ENCODE measurements at regions not wholly inside any gene's neighbourhood (a gene's known extent, or its start where the extent isn't known, plus 50 kb on each side); places are given as distances from the start of the nearest gene placed in this dataset.
"Not testable (repeated sequence)": the region's sequence is repeated elsewhere in the genome, so short reads cannot be mapped to it uniquely, and the experiment has no call there.

DNA sequence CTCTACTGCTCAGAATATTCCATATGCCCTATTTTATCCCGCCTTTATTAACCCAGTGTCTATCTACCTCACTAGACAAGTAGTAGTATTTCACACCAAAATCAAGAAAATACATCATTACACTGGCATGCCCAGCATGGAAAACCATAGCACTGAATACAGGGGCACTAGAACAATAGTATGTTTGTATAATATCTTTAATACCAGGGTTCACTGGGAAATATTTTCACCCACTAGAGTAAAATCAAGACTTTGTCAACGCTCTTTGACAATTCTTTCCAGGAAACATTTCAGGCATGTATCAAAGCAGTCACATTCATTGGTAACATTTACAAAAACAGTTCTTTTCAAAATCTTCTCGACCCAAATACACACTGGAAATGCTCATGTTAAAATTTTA, 119.3 kb upstream of the BEND6 start:
- Histone ChIP-seq H3K9ac (ENCODE audit: low read depth, low read length) (no peak overlapping the region), H3K4me3 (ENCODE audit: low read length) (no peak overlapping the region), H3K27me3 (ENCODE audit: control insufficient read depth, insufficient read depth, low read length) (no peaks in the 10 kb centered on the region), H3K9me3 (replicated peaks; ENCODE audit: low read length) (no peaks in the 10 kb centered on the region), H3K36me3 (ENCODE audit: insufficient read depth, low read length) (no peaks in the 10 kb centered on the region), H3K4me1 (ENCODE audit: control insufficient read depth, insufficient read depth, low read length) (peaks cover 40% of the 10 kb centered on the region), H3K4me2 (ENCODE audit: low read length) (no peak overlapping the region)

GRCh38 chr6:56833873-56834272, 121.0 kb upstream of the BEND6 start:
- no peak overlapping the region for H3K4me2 ChIP-seq (ENCODE audit: low read length)

DNA sequence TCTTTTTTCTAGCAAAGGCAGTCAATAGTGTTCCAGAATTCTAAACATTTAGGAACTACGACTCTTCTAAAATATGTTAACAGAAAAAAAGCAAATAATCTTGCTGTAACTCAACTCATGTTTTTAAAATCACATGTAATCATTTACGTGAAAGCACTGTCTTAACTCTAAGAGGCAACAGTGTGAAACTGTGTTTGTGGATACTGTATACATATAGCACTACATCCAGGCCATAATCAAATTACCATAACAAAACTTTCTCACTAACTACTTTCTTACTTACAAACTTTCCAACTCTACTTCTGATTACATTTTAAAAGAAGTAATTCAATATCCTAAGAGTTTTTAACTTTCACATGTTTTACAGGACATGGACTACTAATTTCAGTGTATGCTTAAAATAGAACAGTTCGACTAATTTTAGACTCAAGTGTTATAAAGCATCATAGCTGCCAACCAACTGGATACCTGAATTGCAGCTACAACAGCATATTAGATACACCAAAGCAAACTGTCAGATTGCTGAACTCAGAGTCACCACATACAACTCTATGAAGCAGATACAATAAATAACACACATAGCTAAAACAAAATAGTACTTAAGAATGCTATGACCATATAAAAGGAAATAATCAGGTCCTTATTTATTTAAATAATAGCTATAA, 121.6 kb upstream of the BEND6 start:
- Histone ChIP-seq H3K4me2 (ENCODE audit: low read length) (no peak overlapping the region), H3K4me1 (ENCODE audit: control insufficient read depth, insufficient read depth, low read length) (peaks cover 21% of the 10 kb centered on the region), H3K4me3 (ENCODE audit: low read length) (no peak overlapping the region), H3K9me3 (replicated peaks; ENCODE audit: low read length) (no peaks in the 10 kb centered on the region), H3K9ac (ENCODE audit: low read depth, low read length) (no peak overlapping the region), H3K36me3 (ENCODE audit: insufficient read depth, low read length) (no peaks in the 10 kb centered on the region), H3K27me3 (ENCODE audit: control insufficient read depth, insufficient read depth, low read length) (no peaks in the 10 kb centered on the region)

More at GRCh38 chr6:56833873-56834272, 121.0 kb upstream of the BEND6 start:
- Histone ChIP-seq H3K27me3 (ENCODE audit: control insufficient read depth, insufficient read depth, low read length) (no peaks in the 10 kb centered on the region), H3K4me1 (ENCODE audit: control insufficient read depth, insufficient read depth, low read length) (peaks cover 24% of the 10 kb centered on the region), H3K36me3 (ENCODE audit: insufficient read depth, low read length) (no peaks in the 10 kb centered on the region), H3K9ac (ENCODE audit: low read depth, low read length) (no peak overlapping the region), H3K9me3 (replicated peaks; ENCODE audit: low read length) (no peaks in the 10 kb centered on the region), H3K4me3 (ENCODE audit: low read length) (no peak overlapping the region)

- Histone ChIP-seq H3K36me3 (ENCODE audit: insufficient read depth, low read length) (no peaks in the 10 kb centered on the region), H3K27me3 (ENCODE audit: control insufficient read depth, insufficient read depth, low read length) (no peaks in the 10 kb centered on the region), H3K4me2 (ENCODE audit: low read length) (no peak overlapping the region), H3K4me1 (ENCODE audit: control insufficient read depth, insufficient read depth, low read length) (peaks cover 14% of the 10 kb centered on the region), H3K4me3 (ENCODE audit: low read length) (no peak overlapping the region), H3K9ac (ENCODE audit: low read depth, low read length) (no peak overlapping the region), H3K9me3 (replicated peaks; ENCODE audit: low read length) (no peaks in the 10 kb centered on the region)
Observed at GRCh38 chr6:56832225-56832624, 122.7 kb upstream of the BEND6 start.

DNA sequence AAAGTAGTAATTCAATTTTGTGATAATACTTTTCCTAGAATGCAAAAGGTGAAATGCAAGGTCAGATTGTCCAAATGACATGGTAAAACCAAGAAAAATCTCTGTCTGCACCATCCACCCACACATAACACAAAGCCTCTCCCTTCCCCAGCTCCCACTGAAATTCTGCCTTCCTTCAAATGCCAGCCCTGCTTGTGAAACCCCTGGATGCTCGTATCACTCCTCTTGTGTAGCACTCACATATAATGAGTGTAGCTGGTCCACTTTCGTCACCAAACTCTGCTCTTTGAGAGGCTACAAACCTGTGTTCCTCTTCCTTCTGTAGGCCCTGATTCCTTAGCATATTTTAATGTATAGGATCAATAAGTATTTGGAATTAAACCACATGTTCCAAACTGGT, 123.6 kb upstream of the BEND6 start:
- H3K9me3 ChIP-seq (replicated peaks; ENCODE audit: low read length) = no peaks in the 10 kb centered on the region
- no peak overlapping the region for H3K4me3 ChIP-seq (ENCODE audit: low read length)
- H3K27me3 ChIP-seq (ENCODE audit: control insufficient read depth, insufficient read depth, low read length) = no peaks in the 10 kb centered on the region
- H3K4me2 ChIP-seq (ENCODE audit: low read length) = no peak overlapping the region
- H3K36me3 ChIP-seq (ENCODE audit: insufficient read depth, low read length) = no peaks in the 10 kb centered on the region
- H3K9ac ChIP-seq (ENCODE audit: low read depth, low read length) = no peak overlapping the region
- H3K4me1 ChIP-seq (ENCODE audit: control insufficient read depth, insufficient read depth, low read length) = peaks cover 14% of the 10 kb centered on the region

DNA sequence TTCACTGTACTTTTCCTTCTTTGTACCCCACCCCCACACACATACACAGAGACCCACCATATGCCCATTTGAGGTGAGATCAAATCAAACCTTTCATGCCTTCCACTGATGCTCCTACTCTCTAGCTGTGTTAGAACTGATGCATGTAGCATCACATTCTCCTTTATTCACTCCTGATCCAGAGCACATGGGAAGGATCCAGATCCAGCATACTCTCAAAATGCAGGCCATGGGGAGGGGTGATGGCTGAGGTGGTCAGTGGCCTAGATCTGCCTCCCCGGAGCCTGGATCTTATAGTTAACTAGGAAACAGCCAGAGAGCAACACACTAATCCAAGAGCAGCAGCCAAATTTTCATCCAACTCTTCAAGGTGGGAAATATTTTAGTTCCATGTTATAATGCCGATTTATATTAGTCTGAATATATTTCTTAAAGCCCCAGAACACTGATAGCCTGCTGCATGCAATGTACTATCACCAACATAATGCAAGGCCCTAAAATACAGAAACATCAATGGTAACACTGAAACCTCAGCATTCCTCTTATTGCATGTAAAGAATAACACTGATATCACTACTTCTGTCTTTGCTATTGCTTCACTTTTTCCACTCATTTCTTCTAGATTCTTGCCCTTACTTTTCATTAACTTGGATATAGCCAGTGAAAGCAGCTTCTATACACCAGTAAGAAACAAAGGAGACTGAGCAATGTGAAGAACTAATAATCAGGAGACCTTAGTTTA, 126.8 kb upstream of the BEND6 start:
- H3K9me3 ChIP-seq (replicated peaks; ENCODE audit: low read length) = no peaks in the 10 kb centered on the region
- no peak overlapping the region for H3K4me3 ChIP-seq (ENCODE audit: low read length)
- peaks cover 14% of the 10 kb centered on the region for H3K4me1 ChIP-seq (ENCODE audit: control insufficient read depth, insufficient read depth, low read length)
- H3K4me2 ChIP-seq (ENCODE audit: low read length) = no peak overlapping the region
- no peak overlapping the region for H3K9ac ChIP-seq (ENCODE audit: low read depth, low read length)
- H3K36me3 ChIP-seq (ENCODE audit: insufficient read depth, low read length) = no peaks in the 10 kb centered on the region
- H3K27me3 ChIP-seq (ENCODE audit: control insufficient read depth, insufficient read depth, low read length) = no peaks in the 10 kb centered on the region

- not testable (repeated sequence) for H3K4me2 ChIP-seq (ENCODE audit: low read length); H3K4me3 ChIP-seq (ENCODE audit: low read length); H3K9me3 ChIP-seq (replicated peaks; ENCODE audit: low read length); H3K27me3 ChIP-seq (ENCODE audit: control insufficient read depth, insufficient read depth, low read length); H3K36me3 ChIP-seq (ENCODE audit: insufficient read depth, low read length); H3K9ac ChIP-seq (ENCODE audit: low read depth, low read length)
- H3K4me1 ChIP-seq (ENCODE audit: control insufficient read depth, insufficient read depth, low read length) = peaks cover 15% of the 10 kb centered on the region
Observed at GRCh38 chr6:56824431-56824830, 130.5 kb upstream of the BEND6 start.

GRCh38 chr6:56821005-56821432, 133.9 kb upstream of the BEND6 start:
- no peak overlapping the region for H3K9ac ChIP-seq (ENCODE audit: low read depth, low read length)
- H3K36me3 ChIP-seq (ENCODE audit: insufficient read depth, low read length) = peaks cover 11% of the 10 kb centered on the region
- no peak overlapping the region for H3K4me2 ChIP-seq (ENCODE audit: low read length)
- no peaks in the 10 kb centered on the region for H3K9me3 ChIP-seq (replicated peaks; ENCODE audit: low read length)
- H3K4me1 ChIP-seq (ENCODE audit: control insufficient read depth, insufficient read depth, low read length) = peaks cover 16% of the 10 kb centered on the region
- H3K27me3 ChIP-seq (ENCODE audit: control insufficient read depth, insufficient read depth, low read length) = no peaks in the 10 kb centered on the region
- no peak overlapping the region for H3K4me3 ChIP-seq (ENCODE audit: low read length)

GRCh38 chr6:56820060-56820459, 134.8 kb upstream of the BEND6 start:
- no peak overlapping the region for H3K4me2 ChIP-seq (ENCODE audit: low read length)
- no peaks in the 10 kb centered on the region for H3K27me3 ChIP-seq (ENCODE audit: control insufficient read depth, insufficient read depth, low read length)
- peaks cover 11% of the 10 kb centered on the region for H3K36me3 ChIP-seq (ENCODE audit: insufficient read depth, low read length)
- no peak overlapping the region for H3K4me3 ChIP-seq (ENCODE audit: low read length)
- no peaks in the 10 kb centered on the region for H3K9me3 ChIP-seq (replicated peaks; ENCODE audit: low read length)
- H3K4me1 ChIP-seq (ENCODE audit: control insufficient read depth, insufficient read depth, low read length) = peaks cover 21% of the 10 kb centered on the region
- no peak overlapping the region for H3K9ac ChIP-seq (ENCODE audit: low read depth, low read length)

DNA sequence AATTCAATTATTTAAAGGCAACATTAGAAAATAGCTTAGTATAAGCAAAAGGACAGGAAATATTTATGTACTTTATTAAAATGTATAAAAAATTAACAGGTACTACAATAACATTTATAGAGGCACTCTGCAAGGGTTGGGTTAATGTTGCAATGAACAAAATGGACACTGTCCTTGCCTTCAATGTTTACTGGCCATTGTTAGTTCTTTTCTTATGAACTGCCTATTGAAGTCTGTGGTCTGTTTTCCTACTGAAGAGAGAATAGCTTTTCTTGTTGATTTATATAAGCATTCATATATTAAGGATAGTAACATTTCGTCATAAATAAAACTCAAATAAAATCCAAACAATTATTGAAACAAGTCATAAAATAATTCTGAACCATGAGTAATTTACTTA, 135.3 kb upstream of the BEND6 start:
- H3K4me3 ChIP-seq (ENCODE audit: low read length) = no peak overlapping the region

GRCh38 chr6:56816370-56816769, 138.5 kb upstream of the BEND6 start:
- Histone ChIP-seq H3K9me3 (replicated peaks; ENCODE audit: low read length) (no peaks in the 10 kb centered on the region), H3K4me2 (ENCODE audit: low read length) (no peak overlapping the region), H3K9ac (ENCODE audit: low read depth, low read length) (no peak overlapping the region), H3K27me3 (ENCODE audit: control insufficient read depth, insufficient read depth, low read length) (no peaks in the 10 kb centered on the region), H3K36me3 (ENCODE audit: insufficient read depth, low read length) (peaks cover 11% of the 10 kb centered on the region), H3K4me1 (ENCODE audit: control insufficient read depth, insufficient read depth, low read length) (peaks cover 38% of the 10 kb centered on the region), H3K4me3 (ENCODE audit: low read length) (no peak overlapping the region)

More for the DNA sequence above, 135.3 kb upstream of the BEND6 start:
- H3K4me2 ChIP-seq (ENCODE audit: low read length) = no peak overlapping the region
- H3K9me3 ChIP-seq (replicated peaks; ENCODE audit: low read length) = no peaks in the 10 kb centered on the region
- no peak overlapping the region for H3K9ac ChIP-seq (ENCODE audit: low read depth, low read length)
- H3K27me3 ChIP-seq (ENCODE audit: control insufficient read depth, insufficient read depth, low read length) = no peaks in the 10 kb centered on the region
- peaks cover 11% of the 10 kb centered on the region for H3K36me3 ChIP-seq (ENCODE audit: insufficient read depth, low read length)
- H3K4me1 ChIP-seq (ENCODE audit: control insufficient read depth, insufficient read depth, low read length) = peaks cover 25% of the 10 kb centered on the region

DNA sequence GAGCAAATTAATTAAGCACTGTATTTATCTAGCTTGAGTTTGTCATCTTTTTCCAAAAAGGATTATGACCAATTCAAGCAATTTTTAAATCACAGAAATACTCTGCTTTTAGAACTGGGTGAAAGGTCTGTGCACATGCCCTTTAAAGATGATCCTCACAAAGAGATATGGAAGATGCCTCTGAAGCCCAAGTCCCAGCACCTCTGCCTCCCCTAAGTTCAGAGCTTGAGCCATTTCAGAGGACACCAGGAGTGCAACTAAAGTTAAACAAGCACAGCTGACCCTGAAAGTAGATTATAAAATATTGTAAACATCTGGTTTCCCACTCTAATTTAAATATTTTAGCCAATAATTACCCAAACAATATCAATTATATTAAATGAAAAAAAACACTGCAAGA, 139.5 kb upstream of the BEND6 start:
- Histone ChIP-seq H3K27me3 (ENCODE audit: control insufficient read depth, insufficient read depth, low read length) (no peaks in the 10 kb centered on the region), H3K4me2 (ENCODE audit: low read length) (no peak overlapping the region), H3K4me1 (ENCODE audit: control insufficient read depth, insufficient read depth, low read length) (peaks cover 32% of the 10 kb centered on the region), H3K9ac (ENCODE audit: low read depth, low read length) (no peak overlapping the region), H3K9me3 (replicated peaks; ENCODE audit: low read length) (no peaks in the 10 kb centered on the region), H3K36me3 (ENCODE audit: insufficient read depth, low read length) (peaks cover 7% of the 10 kb centered on the region), H3K4me3 (ENCODE audit: low read length) (no peak overlapping the region)
